ENCODE measurements at regions not wholly inside any gene's neighbourhood (a gene's known extent, or its start where the extent isn't known, plus 50 kb on each side); places are given as distances from the start of the nearest gene placed in this dataset.
A peak's percentile ranks its signal among the peaks of the same experiment; 100 is the strongest.
"Not testable (repeated sequence)": the region's sequence is repeated elsewhere in the genome, so short reads cannot be mapped to it uniquely, and the experiment has no call there.

DNA sequence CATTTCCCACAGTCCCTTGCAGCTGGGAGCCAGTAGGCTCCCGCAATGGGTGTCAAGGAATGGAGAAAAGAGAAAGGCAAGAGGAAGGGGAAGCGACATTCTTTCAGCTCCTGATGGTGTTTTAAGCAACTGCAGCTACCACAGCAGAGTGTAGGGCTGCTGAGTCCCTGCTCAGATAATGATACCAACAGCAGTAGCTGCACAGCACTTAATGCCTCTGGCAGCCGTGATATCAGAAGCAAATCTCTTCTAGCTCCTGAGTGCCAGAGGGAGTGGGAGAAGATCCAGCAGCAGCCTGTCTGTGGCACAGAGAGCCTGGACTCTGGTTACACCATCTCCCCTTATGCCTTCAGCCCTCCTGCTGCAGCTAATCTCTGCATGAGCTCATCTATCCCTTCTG lies 186.1 kb upstream of the LMCD1 start:
- not testable (repeated sequence) for DNase-seq

DNA sequence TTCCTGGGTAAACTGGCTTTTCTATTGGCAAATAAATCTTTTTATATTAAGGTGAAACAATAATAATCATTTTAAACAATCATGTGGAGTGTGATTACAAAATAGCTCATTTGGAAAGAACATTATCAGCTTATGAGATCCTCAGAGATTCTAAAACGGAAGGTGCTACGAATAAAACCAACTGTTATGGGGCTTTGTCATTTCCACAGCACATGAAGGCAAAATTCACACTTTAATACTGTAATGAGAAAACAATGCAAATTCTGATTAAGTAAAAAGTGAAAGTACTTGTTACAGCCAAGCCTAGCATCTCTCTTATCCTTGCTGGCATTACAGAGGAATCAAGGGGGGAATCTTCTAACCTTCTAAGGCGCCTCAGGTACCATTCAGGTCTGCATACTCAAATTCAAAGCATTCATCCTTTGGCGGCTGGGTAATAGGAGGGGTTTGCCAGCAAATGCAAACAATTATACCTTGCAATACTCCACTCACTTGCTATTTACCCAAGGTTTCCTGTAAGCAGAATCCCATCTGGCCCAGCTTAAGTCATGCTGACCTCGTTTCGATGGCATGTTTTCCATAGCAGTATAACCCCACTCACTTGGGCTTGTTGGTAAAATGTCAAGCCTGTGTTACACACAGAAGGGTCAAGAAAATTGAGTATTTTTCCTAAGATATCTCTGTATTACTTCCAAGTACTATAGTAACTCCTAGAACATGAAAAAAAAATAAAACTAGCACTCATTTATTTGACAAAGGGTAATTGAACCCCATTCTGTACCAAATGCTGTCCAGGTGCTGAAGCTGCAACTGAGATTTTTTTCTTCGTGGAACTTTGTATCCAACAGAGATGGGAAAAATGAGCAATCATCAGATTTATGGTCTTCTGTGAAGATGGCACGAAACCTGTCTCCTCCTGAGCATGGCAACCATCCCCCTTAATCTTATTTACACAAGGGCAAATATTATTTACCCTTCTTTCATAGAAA lies 183.7 kb upstream of the LMCD1 start:
- DNase-seq: no peak

DNA sequence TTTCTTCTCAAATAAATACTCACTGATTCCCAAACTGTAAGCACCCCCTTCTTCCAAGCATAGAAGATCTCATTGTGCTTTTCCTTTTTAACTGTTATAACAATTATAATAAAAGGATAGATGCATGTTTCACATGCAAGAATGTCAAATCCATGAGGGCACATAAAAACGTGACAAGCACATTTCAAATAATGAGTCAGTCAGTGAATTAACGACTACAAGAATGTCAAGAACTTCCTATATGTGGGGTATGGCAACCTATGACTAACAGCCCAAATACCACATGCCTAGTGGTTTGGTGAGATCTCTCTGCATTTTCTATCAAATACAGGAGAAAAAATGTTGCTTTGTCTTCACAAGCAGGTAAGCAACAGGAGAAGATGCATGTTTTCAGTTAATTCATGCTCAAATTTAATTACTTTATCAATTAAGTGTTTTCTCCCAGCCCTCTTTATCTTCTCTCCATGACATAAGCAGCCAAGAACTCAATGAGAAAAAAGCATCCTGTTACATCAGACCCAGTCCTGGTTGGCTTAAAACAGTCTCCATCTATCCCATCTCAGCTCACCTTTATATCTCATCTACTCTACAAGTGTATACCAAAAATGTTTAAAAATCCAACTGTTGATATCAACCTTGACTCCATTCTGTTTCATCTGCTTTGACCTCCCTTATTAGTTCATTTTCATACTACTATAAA lies 181.5 kb upstream of the LMCD1 start:
- no peak for DNase-seq

DNA sequence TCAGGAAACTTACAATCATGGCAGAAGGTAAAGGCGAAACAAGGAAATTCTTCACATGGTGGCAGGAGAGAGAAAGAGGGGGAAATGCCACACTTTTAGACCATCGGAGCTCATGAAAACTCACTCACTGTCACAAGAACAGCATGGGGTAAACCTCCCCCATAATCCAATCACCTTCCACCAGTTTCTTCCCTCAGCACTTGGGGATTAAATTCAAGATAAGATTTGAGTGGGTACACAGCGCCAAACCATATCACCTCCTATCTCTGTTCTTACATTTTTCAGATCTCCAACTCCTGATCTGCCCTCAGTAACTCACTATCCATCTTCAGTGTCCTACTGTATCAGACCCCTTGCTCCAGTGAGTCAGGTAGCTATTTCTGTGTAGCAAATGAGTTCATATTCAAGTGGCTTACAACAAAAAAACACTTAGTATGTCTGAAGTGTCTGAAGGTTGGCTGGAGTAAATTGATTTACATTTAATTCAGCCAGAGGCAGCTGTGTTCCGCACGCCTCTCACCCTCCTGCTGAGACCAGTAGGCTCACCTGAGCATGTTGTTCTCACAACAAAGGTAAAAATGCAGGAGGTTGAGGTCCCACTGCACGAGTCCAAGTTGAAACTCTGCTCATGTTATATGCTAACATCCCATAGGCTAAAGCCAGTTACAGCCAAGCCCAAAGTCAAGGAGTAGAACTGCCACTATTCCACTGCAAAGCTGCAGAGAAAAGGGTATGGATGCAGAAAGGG lies 180.7 kb upstream of the LMCD1 start:
- no peak for DNase-seq

DNA sequence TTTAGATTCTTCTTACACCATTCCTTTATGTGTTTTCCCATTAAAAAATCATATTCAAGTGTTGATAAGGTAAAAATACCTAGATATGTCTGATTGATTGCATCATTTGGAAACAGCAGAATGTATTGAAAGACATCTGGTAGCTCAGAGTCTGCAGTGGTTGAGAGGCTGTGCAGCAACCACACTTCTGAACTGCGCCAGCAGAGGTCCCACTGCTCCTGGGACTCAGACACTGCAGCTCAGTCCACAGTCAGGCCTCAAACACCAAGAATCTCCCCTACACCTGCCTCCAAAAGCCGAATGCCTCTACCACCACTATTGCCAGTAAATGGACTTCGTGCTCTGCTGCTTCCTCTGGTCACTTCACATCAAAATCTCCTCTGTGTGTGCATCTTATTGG lies 176.9 kb upstream of the LMCD1 start:
- peak in 7 of 14 donors; percentile 12 to 47 (median 23) for DNase-seq

DNA sequence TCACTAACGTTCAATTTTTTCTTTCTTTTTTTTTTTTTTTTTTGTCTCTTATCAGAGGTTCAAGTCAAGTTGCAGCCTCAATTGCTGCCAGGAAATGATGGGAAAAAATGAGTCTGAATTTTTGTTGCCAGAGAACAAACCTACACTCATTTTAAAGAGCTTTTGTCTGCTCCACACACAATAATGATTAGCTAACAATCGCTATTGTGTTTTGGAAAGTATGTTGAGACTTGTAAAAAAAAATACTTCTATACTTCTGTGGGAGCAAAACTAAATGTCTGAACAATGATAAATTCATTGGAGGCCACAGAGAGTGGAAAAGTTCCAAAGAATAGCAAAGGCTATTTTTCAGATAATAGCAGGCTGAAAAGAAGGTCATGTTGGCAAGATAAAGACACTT lies 176.3 kb upstream of the LMCD1 start:
- no peak for DNase-seq

DNA sequence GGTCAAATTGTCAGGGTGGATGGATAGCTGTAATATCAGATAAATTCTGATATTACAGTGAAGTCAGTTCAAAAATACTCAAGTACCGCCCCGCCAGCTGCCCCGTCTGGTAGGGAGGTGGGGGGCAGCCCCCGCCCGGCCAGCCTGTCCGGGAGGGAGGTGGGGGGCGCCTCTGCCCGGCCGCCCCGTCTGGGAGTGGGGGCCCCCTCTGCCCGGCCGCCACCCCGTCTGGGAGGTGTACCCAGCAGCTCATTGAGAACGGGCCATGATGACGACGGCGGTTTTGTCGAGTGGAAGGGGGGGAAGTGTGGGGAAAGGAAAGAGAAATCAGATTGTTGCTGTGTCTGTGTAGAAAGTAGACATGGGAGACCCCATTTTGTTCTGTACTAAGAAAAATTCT lies 175.8 kb upstream of the LMCD1 start:
- DNase-seq: peak in 1 of 14 donors; percentile 7

DNA sequence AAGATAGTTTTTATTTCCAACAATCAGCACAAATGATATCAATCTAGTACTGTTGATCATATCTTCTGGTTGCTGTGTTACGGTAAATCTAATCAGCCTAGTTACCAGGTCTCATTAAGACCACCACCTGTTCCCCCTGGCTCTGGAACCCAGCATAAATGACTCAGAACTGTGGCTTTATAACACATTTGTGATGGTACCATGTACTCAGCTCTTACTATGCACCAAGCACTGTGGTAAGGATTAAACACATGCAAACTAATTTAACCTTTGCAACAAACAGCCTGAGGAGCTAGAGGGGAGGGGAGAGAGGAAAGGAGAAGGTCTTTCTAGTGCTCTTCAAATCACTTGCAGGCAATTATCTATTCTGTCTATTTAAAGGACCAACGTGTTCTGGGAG lies 173.9 kb upstream of the LMCD1 start:
- DNase-seq: no peak

DNA sequence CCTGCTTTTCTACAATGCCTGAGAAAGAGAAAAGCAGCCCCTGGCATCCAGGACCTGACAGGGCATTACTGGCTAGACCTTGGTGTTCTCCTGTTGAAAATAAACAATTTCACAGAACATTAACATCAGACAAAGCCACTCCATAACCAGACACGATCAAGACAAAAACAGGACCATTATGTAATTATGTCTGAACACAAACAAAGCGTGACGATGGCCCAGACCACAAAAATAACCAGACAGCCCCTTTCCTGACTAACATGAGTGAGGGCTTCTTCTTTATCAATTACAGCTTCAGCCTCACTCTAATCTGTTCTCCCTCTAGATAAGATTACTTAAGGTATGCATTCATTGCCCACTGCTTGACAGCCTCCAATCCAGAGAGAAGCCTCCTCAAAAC lies 172.7 kb upstream of the LMCD1 start:
- no peak for DNase-seq

DNA sequence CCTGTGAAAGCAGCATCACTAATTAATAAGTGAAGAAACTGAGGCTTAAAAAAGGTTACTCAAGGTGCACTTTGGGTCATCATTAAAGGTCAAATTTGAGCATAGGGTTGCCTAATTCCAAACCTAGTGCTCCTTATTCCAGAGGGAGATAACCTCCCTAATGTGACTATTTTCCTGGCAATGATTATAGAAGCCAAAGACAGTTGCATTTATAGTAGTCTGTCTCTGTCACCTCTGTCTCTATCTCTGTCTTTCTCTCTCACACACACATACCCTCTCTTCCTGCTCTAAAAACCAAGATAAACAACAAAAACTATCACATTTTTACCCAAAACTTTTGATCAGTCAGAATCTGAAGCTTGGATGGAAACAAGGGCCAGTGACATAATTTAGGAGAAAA lies 172.0 kb upstream of the LMCD1 start:
- DNase-seq: no peak

DNA sequence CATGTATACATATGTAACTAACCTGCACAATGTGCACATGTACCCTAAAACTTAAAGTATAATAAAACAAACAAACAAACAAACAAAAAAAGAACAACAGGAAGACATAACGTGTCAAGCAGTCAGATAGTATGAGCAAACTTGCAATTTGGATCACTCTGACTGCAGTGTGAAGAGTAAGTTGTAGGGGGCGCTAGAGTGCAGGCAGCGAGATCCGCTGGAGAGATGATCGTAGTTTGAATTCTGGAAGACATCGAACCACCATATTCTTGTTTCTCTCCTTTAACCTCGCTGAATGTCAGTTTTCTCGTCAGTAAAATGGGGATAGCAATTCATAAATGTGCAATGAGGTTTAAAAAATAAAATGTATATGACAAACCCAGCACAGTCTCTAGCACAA lies 165.2 kb upstream of the LMCD1 start:
- no peak for DNase-seq

DNA sequence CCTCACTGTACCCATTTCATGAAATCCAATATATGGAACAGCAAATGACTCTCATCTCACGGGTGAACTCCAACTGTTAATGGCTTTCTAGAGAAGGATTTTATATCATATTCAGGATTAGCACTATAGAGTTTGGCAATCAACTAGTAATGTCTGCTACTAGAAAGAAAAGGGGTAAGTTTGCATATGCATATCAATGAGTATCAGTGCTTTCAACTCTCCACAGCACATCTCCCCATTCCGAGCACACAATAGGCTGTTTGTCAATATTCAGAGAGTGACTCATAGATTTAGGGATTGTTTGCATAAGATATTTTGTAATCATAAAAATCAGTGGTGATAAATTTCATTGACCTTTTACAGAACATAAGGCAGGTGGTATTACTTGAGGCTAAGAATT lies 163.2 kb upstream of the LMCD1 start:
- DNase-seq: no peak

DNA sequence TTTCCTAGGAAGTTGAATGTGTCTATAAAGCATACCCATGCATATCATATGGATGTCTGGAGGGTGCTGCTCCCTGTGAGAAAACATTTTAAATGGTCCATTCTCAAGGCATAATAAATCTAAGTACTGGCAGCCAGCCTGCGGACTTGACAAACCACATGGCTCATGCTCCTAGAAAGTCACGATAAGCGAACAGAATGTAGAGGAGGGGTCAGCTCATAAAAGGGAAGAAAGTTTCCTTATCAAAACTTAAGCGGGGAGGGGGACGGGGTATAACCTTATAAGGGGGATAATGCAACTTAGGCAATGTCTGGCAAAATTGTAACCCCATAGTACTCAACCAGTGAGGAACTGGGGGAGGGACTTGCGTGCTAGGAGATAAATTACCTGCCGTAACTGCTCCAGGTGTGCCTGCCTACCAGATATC lies 159.8 kb upstream of the LMCD1 start:
- DNase-seq: no peak

DNA sequence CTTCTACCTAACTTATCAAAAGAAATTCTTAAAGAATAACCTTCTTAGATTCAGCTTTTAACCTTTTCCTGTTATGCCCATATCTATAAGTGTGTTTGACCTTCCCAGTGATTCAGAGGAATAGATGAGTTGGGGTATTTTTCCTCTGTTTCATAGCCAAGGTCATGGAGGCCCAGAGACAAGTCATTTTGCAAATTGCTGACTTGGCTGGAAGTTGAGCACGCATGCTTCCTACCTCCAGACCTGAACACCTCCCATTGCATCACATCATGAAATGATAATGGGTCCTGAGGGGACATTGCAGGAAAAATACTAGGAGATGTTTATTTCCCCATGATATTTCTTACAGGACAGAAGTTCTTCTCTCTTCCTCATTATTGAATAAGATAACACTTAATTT lies 158.6 kb upstream of the LMCD1 start:
- no peak for DNase-seq

DNA sequence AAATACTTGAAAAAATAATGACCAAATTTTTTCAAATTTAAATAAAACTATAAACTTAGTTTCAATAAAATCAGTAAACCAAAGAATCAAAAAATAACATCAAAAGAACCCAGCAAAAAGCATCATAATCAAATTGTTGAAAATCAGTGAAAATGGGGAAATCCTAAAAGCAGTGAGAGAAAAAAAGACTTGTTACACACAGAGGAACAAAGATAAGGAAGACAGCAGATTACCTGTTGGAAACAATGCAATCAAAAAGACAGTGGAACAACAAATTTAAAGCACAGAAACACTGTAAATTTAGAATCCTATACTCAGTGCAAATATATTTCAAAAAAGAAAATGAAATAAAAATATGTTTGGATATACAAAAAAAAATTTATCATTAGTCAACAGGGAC lies 156.2 kb upstream of the LMCD1 start:
- DNase-seq: no peak

DNA sequence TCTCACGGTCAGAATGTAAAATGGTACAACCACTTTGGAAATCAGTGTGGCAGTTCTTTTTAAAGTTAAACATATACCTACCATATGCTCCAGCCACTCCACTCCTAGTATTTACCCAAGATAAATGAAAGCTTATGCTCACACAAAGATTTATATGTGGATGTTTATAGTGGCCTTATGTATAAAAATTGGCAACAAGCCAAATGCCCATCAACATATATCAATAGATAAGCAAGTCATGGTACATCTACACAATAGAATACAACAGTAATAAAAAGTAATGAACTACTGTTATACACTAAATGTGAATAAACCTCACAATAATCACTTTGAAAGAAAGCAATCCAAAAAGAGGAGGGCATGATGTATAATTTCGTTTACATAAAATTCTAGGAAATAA lies 153.5 kb upstream of the LMCD1 start:
- DNase-seq: no peak

DNA sequence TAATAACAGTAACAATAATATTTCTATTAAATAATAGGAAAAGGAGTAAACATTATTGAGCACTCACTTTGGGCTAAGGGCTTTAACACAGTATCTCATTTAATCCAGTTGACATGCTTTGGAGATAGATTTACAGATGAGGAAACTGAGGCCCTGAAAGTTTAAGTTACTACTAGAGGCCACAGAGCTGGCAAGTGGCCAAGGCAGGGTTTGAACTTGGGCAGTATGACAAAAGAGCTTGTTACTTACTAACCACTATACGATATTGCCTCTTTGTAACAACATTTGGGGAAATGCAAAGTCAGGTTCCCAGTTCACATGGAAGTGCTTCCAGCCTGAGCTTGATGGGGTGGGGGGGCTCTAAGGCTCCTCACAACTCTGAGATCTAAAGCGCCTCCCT lies 149.1 kb upstream of the LMCD1 start:
- no peak for DNase-seq

DNA sequence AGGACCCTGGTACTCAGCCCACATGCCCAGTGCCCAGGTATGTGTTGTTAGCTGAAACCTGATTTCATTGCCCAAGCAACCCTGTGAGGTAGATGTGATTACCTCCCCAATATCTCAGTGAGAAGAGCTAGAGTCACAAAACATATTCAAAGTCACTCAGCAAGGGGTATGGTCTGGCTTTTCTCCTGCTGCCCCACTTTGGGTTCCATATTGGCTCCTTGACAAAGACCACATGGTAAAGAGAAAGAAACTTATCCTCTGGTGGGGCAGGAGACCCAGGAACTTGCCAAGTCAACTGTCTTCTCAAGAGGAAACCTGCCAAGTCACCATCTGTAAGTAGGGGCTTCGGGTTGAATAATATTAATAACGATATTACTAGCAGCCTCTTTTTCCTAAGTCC lies 148.3 kb upstream of the LMCD1 start:
- DNase-seq: no peak

DNA sequence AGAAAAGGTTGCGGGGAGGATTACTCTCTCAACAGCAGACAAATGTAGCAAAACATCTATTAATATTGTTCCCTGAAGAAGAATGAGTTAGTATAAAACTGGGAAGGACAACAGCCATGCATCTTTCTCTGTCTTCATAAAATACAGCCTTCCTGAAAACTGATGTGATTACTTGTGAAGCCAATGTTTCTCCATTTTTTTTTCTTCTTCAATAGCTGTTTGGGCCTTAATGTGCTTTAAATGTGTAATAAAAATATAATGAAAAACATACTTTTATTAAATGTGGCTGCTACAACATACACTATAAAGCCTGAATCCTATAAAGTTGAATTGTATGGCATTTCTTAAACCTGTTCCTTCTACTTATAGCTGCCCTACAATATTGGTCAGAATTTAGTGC lies 146.3 kb upstream of the LMCD1 start:
- DNase-seq: no peak

DNA sequence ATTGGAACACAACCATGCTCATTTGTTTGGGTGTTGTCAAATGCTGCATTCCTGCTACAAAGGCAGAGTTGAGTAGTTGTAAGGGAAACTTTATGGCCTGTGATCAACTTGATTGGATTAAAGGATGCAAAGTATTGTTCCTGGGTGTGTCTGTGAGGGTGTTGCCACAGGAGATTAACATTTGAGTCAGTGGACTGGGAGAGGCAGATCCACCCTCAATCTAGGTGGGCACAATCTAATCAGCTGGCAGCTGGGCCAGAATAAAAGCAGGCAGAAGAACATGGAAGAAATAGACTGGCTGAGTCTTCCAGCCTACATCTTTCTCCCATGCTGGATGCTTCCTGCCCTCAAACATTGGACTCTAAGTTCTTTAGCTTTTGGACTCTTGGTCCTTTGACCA lies 145.6 kb upstream of the LMCD1 start:
- not testable (repeated sequence) for DNase-seq

DNA sequence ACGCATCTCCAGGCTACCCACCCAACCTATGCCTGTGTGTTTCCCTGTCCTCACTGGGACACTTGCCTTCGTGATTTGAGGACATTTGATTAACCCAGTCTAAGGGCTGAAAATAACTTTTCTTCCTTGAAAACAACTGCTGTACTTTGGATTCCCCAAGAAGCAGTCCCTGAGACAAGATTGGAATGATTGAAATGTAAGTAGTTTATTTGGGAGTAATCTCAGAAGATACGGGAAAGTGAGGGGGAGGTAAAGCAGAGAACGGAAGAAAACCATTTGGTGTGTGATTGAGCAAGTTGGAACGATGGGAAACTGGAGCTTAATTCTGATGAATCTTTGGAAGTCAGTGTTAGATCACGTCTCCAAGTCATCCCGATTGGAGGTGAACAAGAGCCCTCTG lies 143.8 kb upstream of the LMCD1 start:
- DNase-seq: no peak

DNA sequence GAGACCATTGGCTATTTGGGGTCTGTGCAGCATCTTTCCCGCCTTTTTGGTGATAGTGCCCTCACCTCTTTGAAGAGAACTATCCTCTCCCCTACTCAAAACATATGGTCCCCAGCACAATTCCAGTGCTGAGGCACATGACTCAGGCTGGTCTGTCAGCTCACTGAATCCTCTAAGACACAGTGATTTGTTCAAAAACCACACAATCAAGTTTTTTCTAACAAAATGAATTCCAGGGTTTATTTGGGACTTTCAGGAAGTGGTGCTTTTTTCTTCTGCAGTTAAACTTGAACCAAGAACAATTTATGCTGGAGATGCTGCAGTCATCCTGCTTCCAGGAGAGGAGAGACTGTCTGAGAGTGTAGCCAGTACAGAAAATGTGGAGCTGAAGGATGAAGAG lies 142.5 kb upstream of the LMCD1 start:
- DNase-seq: no peak

DNA sequence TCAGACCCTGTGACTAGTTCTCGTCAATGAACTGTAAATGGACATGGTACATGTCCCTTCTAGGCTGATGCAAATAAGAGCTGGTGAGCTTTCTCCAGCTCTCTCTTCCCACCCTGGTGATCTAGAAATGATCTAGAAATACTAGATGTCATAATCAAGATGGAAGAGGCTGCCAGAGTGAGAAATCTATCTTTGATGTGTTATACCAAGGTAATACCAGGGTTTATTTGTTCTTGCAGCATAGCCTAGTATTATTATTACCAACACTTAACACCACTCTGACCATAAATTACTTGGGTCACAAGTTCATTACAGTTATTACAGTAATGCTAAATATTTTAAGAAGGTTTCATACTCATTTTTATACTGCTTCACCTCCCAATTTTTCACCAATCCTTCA lies 138.4 kb upstream of the LMCD1 start:
- no peak for DNase-seq
